Esophagus squamous epithelium (tissue), 5 donors: ENCODE measurements at regions not wholly inside any gene's neighbourhood (a gene's known extent, or its start where the extent isn't known, plus 50 kb on each side); places are given as distances from the start of the nearest gene placed in this dataset.

Source experiments
- DNase-seq: peaks from one replicate; lab custom pipeline; 2025; lab: John Stamatoyannopoulos, UW
- H3K27ac ChIP-seq, 4 donors: fragments of 200-600 bp; sonication (generic); one replicate each; pipeline ENCODE4 v1.5.1; 2016 to 2019; ENCODE audit warnings: mild to moderate bottlenecking in 1 of 4
- H3K27me3 ChIP-seq, 4 donors: fragments of 200-600 bp; sonication (generic); 1 replicate in 3 of 4; 2 replicates in 1 of 4; pipeline versions ENCODE4 v1.5.1 to v1.6.0; 2017 to 2021; ENCODE audit warnings: antibody characterized with exemption in 1 of 4
- H3K36me3 ChIP-seq, 3 donors: fragments of 200-600 bp; sonication (generic); one replicate each; pipeline ENCODE4 v1.5.1; 2016 to 2019
- H3K4me1 ChIP-seq, 3 donors: fragments of 200-600 bp; sonication (generic); one replicate each; pipeline ENCODE4 v1.5.1; 2017 to 2019
- H3K4me3 ChIP-seq, 4 donors: fragments of 200-600 bp; sonication (generic); 1 replicate in 3 of 4; 2 replicates in 1 of 4; pipeline ENCODE4 v1.5.1; 2016 to 2019; ENCODE audit warnings: mild to moderate bottlenecking in 2 of 4, moderate library complexity in 1 of 4
- H3K9me3 ChIP-seq, 3 donors: fragments of 200-600 bp; sonication (generic); one replicate each; pipeline ENCODE4 v1.5.1; 2016 to 2019
- POLR2A ChIP-seq, 4 donors: fragments of 450-650 bp; IDR thresholded peaks; one replicate each; pipeline ENCODE4 v1.6.1; 2017; ENCODE audit warnings: antibody characterized with exemption in 4 of 4, mild to moderate bottlenecking in 4 of 4, moderate library complexity in 3 of 4
- WGBS, 2 donors: methylation state at CpG; one replicate each; pipeline ENCODE4 v1.1.5; 2018; 5-methylcytosine and 5-hydroxymethylcytosine counted together
- intact Hi-C: fragments of 100-400 bp; cut with DNase I; formaldehyde crosslinking; loops from one replicate; pipeline ENCODE4 v1.15.0; 2022
- TF ChIP-seq, protein P1 (sequence below), 6 experiments: fragments of 450-650 bp in 4 of 6; fragments of 200-600 bp in 2 of 6; sonication (generic) in 2 of 6; IDR thresholded peaks; one replicate each; pipeline ENCODE4 v1.5.1; 2016 to 2019; ENCODE audit warnings: antibody characterized with exemption in 6 of 6, mild to moderate bottlenecking in 4 of 6, moderate library complexity in 4 of 6
- donor health status: DM: yes; HTN: yes; CAD: no.

DNA sequence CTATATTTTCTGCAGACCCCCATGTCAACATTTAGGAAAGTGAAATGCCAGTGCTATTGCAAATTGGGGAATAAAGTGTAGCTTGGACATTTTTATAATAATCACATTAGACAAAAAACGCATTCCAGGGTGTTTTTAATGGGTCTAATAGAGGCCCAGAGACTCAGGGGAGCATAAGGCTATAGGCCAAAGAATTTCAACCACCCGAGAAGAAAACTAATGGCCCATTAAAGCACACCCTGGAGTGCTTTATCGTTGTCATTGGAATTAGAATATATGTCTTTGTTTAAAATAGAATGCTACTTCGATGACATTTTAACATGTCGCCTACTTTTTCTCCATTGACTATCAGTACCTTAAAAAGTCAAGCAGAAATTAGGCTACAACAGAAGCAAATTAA, 414.1 kb upstream of the CDH8 start:
- TF ChIP-seq POLR2A (IDR thresholded peaks at IDR 0.05), result no peak
- no peaks in the 10 kb centered on the region for H3K4me1 ChIP-seq
- no peaks in the 10 kb centered on the region for H3K27me3 ChIP-seq
- H3K36me3 ChIP-seq, result no peaks in the 10 kb centered on the region
- DNase-seq, result no peak
- no peaks in the 10 kb centered on the region for H3K9me3 ChIP-seq
- no peak overlapping the region for H3K27ac ChIP-seq
- 38 to 55% methylated on average over 5 of the region's 5 CpGs for WGBS, 2 donors
- intact Hi-C loops, result no loop called here
- no peak overlapping the region for H3K4me3 ChIP-seq

DNA sequence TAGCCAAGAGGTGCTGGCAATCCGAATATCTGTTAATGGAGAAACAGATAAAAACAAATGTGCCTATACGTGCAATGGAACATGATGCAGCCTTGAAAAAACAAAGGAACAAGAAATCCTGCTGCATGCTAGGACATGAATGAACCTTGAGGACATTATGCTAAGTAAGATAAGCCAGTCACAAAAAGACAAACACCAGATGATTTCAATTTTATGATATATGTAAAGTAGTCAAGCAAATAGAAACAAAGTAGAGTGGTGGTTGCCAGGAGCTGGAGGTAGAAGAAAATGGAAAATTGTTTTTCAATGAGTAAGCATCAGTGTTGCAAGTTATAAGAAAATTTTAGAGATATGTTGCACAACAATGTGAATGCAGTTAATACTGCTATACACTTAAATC, 409.7 kb upstream of the CDH8 start:
- H3K27ac ChIP-seq, result no peak overlapping the region
- no peak overlapping the region for H3K4me3 ChIP-seq
- TF ChIP-seq, protein P1, sequence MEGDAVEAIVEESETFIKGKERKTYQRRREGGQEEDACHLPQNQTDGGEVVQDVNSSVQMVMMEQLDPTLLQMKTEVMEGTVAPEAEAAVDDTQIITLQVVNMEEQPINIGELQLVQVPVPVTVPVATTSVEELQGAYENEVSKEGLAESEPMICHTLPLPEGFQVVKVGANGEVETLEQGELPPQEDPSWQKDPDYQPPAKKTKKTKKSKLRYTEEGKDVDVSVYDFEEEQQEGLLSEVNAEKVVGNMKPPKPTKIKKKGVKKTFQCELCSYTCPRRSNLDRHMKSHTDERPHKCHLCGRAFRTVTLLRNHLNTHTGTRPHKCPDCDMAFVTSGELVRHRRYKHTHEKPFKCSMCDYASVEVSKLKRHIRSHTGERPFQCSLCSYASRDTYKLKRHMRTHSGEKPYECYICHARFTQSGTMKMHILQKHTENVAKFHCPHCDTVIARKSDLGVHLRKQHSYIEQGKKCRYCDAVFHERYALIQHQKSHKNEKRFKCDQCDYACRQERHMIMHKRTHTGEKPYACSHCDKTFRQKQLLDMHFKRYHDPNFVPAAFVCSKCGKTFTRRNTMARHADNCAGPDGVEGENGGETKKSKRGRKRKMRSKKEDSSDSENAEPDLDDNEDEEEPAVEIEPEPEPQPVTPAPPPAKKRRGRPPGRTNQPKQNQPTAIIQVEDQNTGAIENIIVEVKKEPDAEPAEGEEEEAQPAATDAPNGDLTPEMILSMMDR (IDR thresholded peaks at IDR 0.05), result no peak
- no peak for TF ChIP-seq POLR2A (IDR thresholded peaks at IDR 0.05)
- 50 to 54% methylated on average over 2 of the region's 2 CpGs for WGBS, 2 donors
- intact Hi-C loops, result no loop called here
- H3K36me3 ChIP-seq, result no peaks in the 10 kb centered on the region
- no peaks in the 10 kb centered on the region for H3K27me3 ChIP-seq
- H3K9me3 ChIP-seq, result no peaks in the 10 kb centered on the region
- no peaks in the 10 kb centered on the region for H3K4me1 ChIP-seq
- DNase-seq, result no peak

DNA sequence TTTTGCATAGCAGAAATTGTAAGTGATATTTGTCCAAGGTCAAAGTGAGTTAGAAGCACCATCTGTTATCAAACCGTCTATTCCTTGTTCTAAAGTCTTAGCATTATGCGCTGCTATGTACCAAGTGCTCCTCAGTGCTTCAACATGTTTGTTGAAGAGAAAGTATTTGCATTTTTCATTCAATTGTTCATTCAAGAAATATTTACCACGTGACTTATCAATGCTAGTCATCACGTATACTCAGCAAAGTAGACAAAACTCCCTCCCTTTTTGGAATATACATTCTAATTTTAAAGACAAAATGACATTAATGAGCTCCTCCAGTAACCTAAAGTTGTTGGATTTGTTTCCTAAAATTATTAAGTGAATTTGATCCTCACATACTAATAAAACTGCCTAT, 388.0 kb upstream of the CDH8 start:
- H3K27ac ChIP-seq, result no peak overlapping the region
- H3K4me1 ChIP-seq, result no peaks in the 10 kb centered on the region
- H3K4me3 ChIP-seq, result no peak overlapping the region
- H3K9me3 ChIP-seq, result no peaks in the 10 kb centered on the region
- H3K36me3 ChIP-seq, result no peaks in the 10 kb centered on the region
- DNase-seq, result no peak
- no peaks in the 10 kb centered on the region for H3K27me3 ChIP-seq
- TF ChIP-seq, protein P1 (IDR thresholded peaks at IDR 0.05), result no peak
- no peak for TF ChIP-seq POLR2A (IDR thresholded peaks at IDR 0.05)
- WGBS, 2 donors, result 69 to 73% methylated on average over 4 of the region's 4 CpGs
- intact Hi-C loops, result no loop called here

DNA sequence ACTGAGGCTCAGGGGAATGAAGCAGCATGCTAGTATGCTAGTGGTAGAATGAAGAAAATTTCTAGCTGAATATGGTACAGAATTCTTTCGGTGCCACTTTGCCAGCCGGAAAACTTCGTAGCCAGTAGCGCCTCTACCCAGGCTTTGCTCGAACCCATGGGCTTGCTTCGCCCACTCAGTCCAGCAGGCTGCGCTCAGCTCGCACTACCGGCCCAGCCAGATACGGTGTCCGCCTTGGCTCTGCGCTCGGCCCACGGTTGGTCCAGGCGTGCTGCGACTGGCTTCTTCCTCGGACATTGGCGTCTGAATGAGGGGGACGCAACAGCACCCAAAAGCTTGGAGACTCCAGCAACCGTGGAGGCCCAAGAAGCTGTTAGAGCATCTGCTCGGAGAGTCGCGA, 372.5 kb upstream of the CDH8 start:
- intact Hi-C loops, result no loop called here
- Histone ChIP-seq H3K4me3 (no peak overlapping the region), H3K4me1 (no peaks in the 10 kb centered on the region), H3K36me3 (no peaks in the 10 kb centered on the region), H3K27me3 (no peaks in the 10 kb centered on the region), H3K9me3 (no peaks in the 10 kb centered on the region), H3K27ac (no peak overlapping the region)
- no peak for DNase-seq
- WGBS, 2 donors, result 68 to 84% methylated on average over 21 to 22 of the region's 23 CpGs
- TF ChIP-seq POLR2A (IDR thresholded peaks at IDR 0.05), result no peak
- TF ChIP-seq, protein P1 (IDR thresholded peaks at IDR 0.05), result no peak

DNA sequence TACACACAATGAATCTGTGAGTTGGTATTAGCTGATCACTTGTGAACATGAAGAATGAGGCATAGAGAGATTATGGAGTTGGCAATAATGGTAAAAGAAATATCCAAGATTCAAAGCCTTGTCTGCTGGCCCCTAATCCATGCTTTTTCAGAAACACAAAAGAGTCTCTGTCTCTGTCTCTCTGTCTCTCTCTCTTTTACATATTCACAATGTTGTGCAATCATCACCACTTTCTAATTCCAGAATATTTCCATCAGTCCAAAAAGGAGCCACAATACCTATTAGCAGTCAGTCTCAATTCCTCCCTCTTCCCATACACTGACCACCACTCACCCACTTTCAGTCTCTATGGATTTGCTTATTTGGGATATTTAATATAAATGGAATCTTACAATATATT, 370.1 kb upstream of the CDH8 start:
- H3K4me3 ChIP-seq, result no peak overlapping the region
- no peak overlapping the region for H3K27ac ChIP-seq
- no peaks in the 10 kb centered on the region for H3K36me3 ChIP-seq
- no peak for DNase-seq
- intact Hi-C loops, result no loop called here
- no peaks in the 10 kb centered on the region for H3K4me1 ChIP-seq
- TF ChIP-seq, protein P1 (IDR thresholded peaks at IDR 0.05), result no peak
- no peak for TF ChIP-seq POLR2A (IDR thresholded peaks at IDR 0.05)
- no peaks in the 10 kb centered on the region for H3K27me3 ChIP-seq
- no peaks in the 10 kb centered on the region for H3K9me3 ChIP-seq
